Sigmoid colon (tissue), 6 donors: ENCODE measurements at regions not wholly inside any gene's neighbourhood (a gene's known extent, or its start where the extent isn't known, plus 50 kb on each side); places are given as distances from the start of the nearest gene placed in this dataset.
A peak's percentile ranks its signal among the peaks of the same experiment; 100 is the strongest.

Experiments
- DNase-seq: peaks from one replicate; pipeline ENCODE4 v3.0.0-alpha.2; 2019
- H3K27ac ChIP-seq, 4 donors: fragments of 200-600 bp; sonication (generic); one replicate each; pipeline ENCODE4 v1.5.1; 2016 to 2019; ENCODE audit warnings: mild to moderate bottlenecking in 1 of 4
- H3K27me3 ChIP-seq, 3 donors: fragments of 200-600 bp; sonication (generic); one replicate each; pipeline ENCODE4 v1.5.1; 2019; ENCODE audit warnings: mild to moderate bottlenecking in 1 of 3
- H3K36me3 ChIP-seq, 4 donors: fragments of 200-600 bp; sonication (generic); one replicate each; pipeline ENCODE4 v1.5.1; 2016 to 2019
- H3K4me1 ChIP-seq, 4 donors: fragments of 200-600 bp; sonication (generic); one replicate each; pipeline ENCODE4 v1.5.1; 2017 to 2019
- H3K4me3 ChIP-seq, 4 donors: fragments of 200-600 bp; sonication (generic); one replicate each; pipeline ENCODE4 v1.5.1; 2017 to 2019; ENCODE audit warnings: mild to moderate bottlenecking in 2 of 4, moderate library complexity in 1 of 4
- H3K9me3 ChIP-seq, 4 donors: fragments of 200-600 bp in 3 of 4; sonication (generic) in 3 of 4; one replicate each; pipeline versions ENCODE4 v1.5.1 to v1.6.1; 2013 to 2019
- CTCF ChIP-seq, 4 experiments: fragments of 450-650 bp in 3 of 4; fragments of 200-600 bp in 1 of 4; IDR thresholded peaks; one replicate each; pipeline ENCODE4 v1.5.1; 2016 to 2019; ENCODE audit warnings: antibody characterized with exemption in 4 of 4, mild to moderate bottlenecking in 3 of 4, moderate library complexity in 2 of 4
- EP300 ChIP-seq, 4 donors: sonication (generic); formaldehyde crosslinking; IDR thresholded peaks; one replicate each; pipeline ENCODE4 v1.6.1; 2017; ENCODE audit warnings: antibody characterized with exemption in 4 of 4
- POLR2A ChIP-seq, 2 donors: fragments of 450-650 bp; IDR thresholded peaks; one replicate each; pipeline ENCODE4 v1.6.1; 2016; ENCODE audit warnings: antibody characterized with exemption in 2 of 2, mild to moderate bottlenecking in 2 of 2, moderate library complexity in 2 of 2
- POLR2AphosphoS5 ChIP-seq, 4 donors: sonication (generic); formaldehyde crosslinking; IDR thresholded peaks; one replicate each; pipeline ENCODE4 v1.6.1; 2017; ENCODE audit warnings: antibody characterized with exemption in 4 of 4
- WGBS, 2 donors: extraction: QIAGEN DNeasy Blood & Tissue Kit; methylation state at CpG; one replicate each; pipeline ENCODE4 v1.1.7; 2013; 5-methylcytosine and 5-hydroxymethylcytosine counted together
- intact Hi-C: fragments of 100-400 bp; cut with DNase I; formaldehyde crosslinking; loops from one replicate; pipeline ENCODE4 v1.15.1; 2023
- donor health status: healthy with polysubstance abuse.
- donor health status: healthy.

- Histone ChIP-seq H3K4me3 (peak overlapping the region in 2 of 4 donors; percentile 2 to 19), H3K36me3 (no peaks in the 10 kb centered on the region), H3K27me3 (no peaks in the 10 kb centered on the region), H3K9me3 (no peaks in the 10 kb centered on the region), H3K27ac (no peak overlapping the region), H3K4me1 (peaks cover 0 to 7% (median 0%) of the 10 kb centered on the region in 4 donors)
- TF ChIP-seq POLR2AphosphoS5 (IDR thresholded peaks at IDR 0.05) (peak in 1 of 4 donors; percentile 5), POLR2A (IDR thresholded peaks at IDR 0.05) (no peak)
- DNase-seq, result no peak
- intact Hi-C loops, result loop anchor here (10.0 kb wide), 1 partner anchor 60 kb away; no protein-coding TSS in a partner anchor
- 46 to 80% methylated on average over 14 of the region's 14 CpGs for WGBS, 2 donors
Measured at GRCh38 chrX:40434947-40435346, 145.8 kb upstream of the ATP6AP2 start.

GRCh38 chrX:40434443-40434842 lies 146.3 kb upstream of the ATP6AP2 start:
- H3K27me3 ChIP-seq, result no peaks in the 10 kb centered on the region
- no peaks in the 10 kb centered on the region for H3K9me3 ChIP-seq
- no peaks in the 10 kb centered on the region for H3K36me3 ChIP-seq
- no peak for DNase-seq
- peak overlapping the region in 2 of 4 donors; percentile 2 to 19 for H3K4me3 ChIP-seq
- H3K27ac ChIP-seq, result no peak overlapping the region
- TF ChIP-seq POLR2AphosphoS5 (IDR thresholded peaks at IDR 0.05) (no peak), CTCF (IDR thresholded peaks at IDR 0.05) (no peak), POLR2A (IDR thresholded peaks at IDR 0.05) (no peak), EP300 (IDR thresholded peaks at IDR 0.05) (no peak)
- 64 to 76% methylated on average over 6 of the region's 6 CpGs for WGBS, 2 donors
- intact Hi-C loops, result loop anchor here (10.0 kb wide), 1 partner anchor 60 kb away; no protein-coding TSS in a partner anchor
- H3K4me1 ChIP-seq, result peaks cover 0 to 7% (median 0%) of the 10 kb centered on the region in 4 donors

- WGBS, 2 donors, result 96% methylated on average over 2 of the region's 2 CpGs
- Histone ChIP-seq H3K27me3 (no peaks in the 10 kb centered on the region), H3K4me3 (no peak overlapping the region), H3K4me1 (peaks cover 0 to 7% (median 0%) of the 10 kb centered on the region in 4 donors), H3K36me3 (no peaks in the 10 kb centered on the region), H3K27ac (no peak overlapping the region), H3K9me3 (peaks cover 0 to 4% (median 0%) of the 10 kb centered on the region in 4 donors)
- DNase-seq, result no peak
- intact Hi-C loops, result loop anchor here (10.0 kb wide), 1 partner anchor 58 kb away; no protein-coding TSS in a partner anchor
- TF ChIP-seq POLR2AphosphoS5 (IDR thresholded peaks at IDR 0.05) (no peak), EP300 (IDR thresholded peaks at IDR 0.05) (no peak), POLR2A (IDR thresholded peaks at IDR 0.05) (no peak), CTCF (IDR thresholded peaks at IDR 0.05) (no peak)
Measured at GRCh38 chrX:40433160-40433559, 147.6 kb upstream of the ATP6AP2 start.

DNA sequence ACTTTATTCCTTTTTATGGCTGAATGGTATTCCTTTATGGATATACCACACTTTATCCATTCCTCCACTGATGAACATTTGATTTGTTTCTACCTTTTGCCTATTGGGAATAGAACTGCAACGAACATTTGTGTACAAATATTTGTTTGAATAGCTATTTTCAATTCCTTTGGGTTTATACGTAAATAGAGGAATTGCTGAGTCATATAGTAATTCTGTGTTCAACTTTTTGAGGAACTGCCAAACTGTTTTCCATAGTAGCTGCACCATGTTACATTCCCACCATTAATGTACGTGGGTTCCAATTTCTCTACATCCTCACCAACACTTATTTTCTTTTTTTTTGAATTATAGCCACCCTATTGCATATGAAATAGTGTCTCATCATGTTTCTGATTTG lies 156.5 kb upstream of the ATP6AP2 start:
- H3K9me3 ChIP-seq, result peaks cover 0 to 4% (median 0%) of the 10 kb centered on the region in 4 donors
- no peak overlapping the region for H3K4me3 ChIP-seq
- no peak for DNase-seq
- no peak overlapping the region for H3K27ac ChIP-seq
- intact Hi-C loops, result no loop called here
- H3K4me1 ChIP-seq, result no peaks in the 10 kb centered on the region
- WGBS, 2 donors, result 66 to 77% methylated on average over 3 of the region's 3 CpGs
- TF ChIP-seq EP300 (IDR thresholded peaks at IDR 0.05) (no peak), POLR2A (IDR thresholded peaks at IDR 0.05) (no peak)
- no peaks in the 10 kb centered on the region for H3K36me3 ChIP-seq
- H3K27me3 ChIP-seq, result no peaks in the 10 kb centered on the region

DNA sequence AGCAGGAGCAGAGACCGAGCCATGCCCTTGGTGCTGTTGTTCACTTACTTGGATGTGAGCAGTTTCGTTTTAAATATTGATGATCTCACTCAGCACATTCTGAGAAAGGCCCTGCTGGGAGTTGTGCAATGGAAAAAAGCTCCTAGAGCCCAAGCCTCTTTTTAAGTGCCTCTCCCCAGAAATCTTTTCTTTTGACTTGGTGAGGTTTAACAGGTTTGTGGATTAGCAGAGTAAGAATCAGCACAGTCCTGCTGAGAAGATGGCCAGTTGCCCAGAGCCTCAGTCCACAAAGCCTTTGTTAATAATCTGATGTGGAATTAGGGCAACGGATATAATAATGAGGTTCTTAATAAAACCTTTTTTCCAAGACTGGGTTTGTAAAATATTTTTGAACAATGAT lies 157.5 kb upstream of the ATP6AP2 start:
- 80 to 83% methylated on average over 3 of the region's 3 CpGs for WGBS, 2 donors
- intact Hi-C loops, result no loop called here

More for the DNA sequence above, 157.5 kb upstream of the ATP6AP2 start:
- Histone ChIP-seq H3K4me3 (no peak overlapping the region), H3K27me3 (no peaks in the 10 kb centered on the region), H3K9me3 (no peaks in the 10 kb centered on the region), H3K27ac (no peak overlapping the region), H3K36me3 (no peaks in the 10 kb centered on the region), H3K4me1 (no peaks in the 10 kb centered on the region)
- DNase-seq, result no peak
- no peak for TF ChIP-seq EP300 (IDR thresholded peaks at IDR 0.05)
- no peak for TF ChIP-seq POLR2AphosphoS5 (IDR thresholded peaks at IDR 0.05)
- TF ChIP-seq POLR2A (IDR thresholded peaks at IDR 0.05), result no peak
- no peak for TF ChIP-seq CTCF (IDR thresholded peaks at IDR 0.05)
